ENCODE measurements at regions not wholly inside any gene's neighbourhood (a gene's known extent, or its start where the extent isn't known, plus 50 kb on each side); places are given as distances from the start of the nearest gene placed in this dataset.

GRCh38 chr16:51698647-51699046 lies 547.6 kb upstream of the SALL1 start:
- TF ChIP-seq CTCF (IDR thresholded peaks at IDR 0.05) (no peak), ZFX (IDR thresholded peaks at IDR 0.05; ENCODE audit: borderline replicate concordance) (no peak)
